Activated CD4-positive, alpha-beta T cell treated with anti-CD3 and anti-CD28 coated beads, Interleukin-2, amount 10 ng/mL, durations not matched to agents 24 days and 14 days (primary cell): ENCODE measurements at regions not wholly inside any gene's neighbourhood (a gene's known extent, or its start where the extent isn't known, plus 50 kb on each side); places are given as distances from the start of the nearest gene placed in this dataset.

Experiments used
- DNase-seq: peaks from one replicate; pipeline ENCODE4 v3.0.0; 2022
- H3K27ac Mint-ChIP-seq: one replicate; pipeline ENCODE4 v1.8.0; 2022; ENCODE audit warnings: mild to moderate bottlenecking, mixed read lengths
- H3K27me3 Mint-ChIP-seq: one replicate; pipeline ENCODE4 v1.8.0; 2022; ENCODE audit warnings: mixed read lengths
- H3K36me3 Mint-ChIP-seq: one replicate; pipeline ENCODE4 v1.8.0; 2022; ENCODE audit warnings: low read depth, mild to moderate bottlenecking, mixed read lengths
- H3K4me1 Mint-ChIP-seq: one replicate; pipeline ENCODE4 v1.8.0; 2021; ENCODE audit warnings: mixed read lengths
- H3K4me3 Mint-ChIP-seq: one replicate; pipeline ENCODE4 v1.8.0; 2022; ENCODE audit warnings: mild to moderate bottlenecking, moderate library complexity, mixed read lengths
- H3K9me3 Mint-ChIP-seq: one replicate; pipeline ENCODE4 v1.8.0; 2021; ENCODE audit warnings: mixed read lengths
- intact Hi-C: fragments of 100-400 bp; cut with micrococcal nuclease; formaldehyde crosslinking; loops from one replicate; pipeline ENCODE4 v1.15.1; 2023

GRCh38 chr11:130710021-130710420 is 206.3 kb downstream of the SNX19 start:
- Mint-ChIP-seq H3K27me3 (no peaks in the 10 kb centered on the region), H3K27ac (no peak overlapping the region), H3K36me3 (no peaks in the 10 kb centered on the region), H3K9me3 (no peaks in the 10 kb centered on the region), H3K4me3 (no peak overlapping the region), H3K4me1 (no peaks in the 10 kb centered on the region)
- DNase-seq = no peak
- intact Hi-C loops = no loop called here

DNA sequence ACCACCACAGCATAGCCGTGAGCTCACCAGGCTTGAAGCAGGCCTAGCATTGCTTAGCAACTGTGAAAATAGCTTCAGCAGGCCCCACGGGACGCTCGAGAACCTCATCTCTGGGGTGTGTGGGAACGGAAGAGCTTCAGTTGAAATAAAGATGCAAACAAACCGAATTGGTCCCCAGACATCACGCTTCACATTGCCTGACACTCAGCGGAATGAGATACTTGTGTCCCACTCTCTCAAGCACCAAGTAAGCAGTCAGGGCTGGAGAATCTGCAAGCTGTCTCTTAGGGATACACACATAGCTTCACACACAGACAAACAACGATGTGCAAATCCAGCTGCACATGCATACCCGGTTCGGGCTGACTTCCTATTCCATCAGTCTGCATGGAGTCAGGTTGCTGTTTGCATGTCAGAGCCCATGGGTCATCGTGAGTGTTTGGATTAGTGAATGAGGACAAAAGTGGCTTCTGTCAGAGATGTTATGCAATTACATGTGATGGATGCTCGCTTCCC is 205.7 kb downstream of the SNX19 start:
- no peaks in the 10 kb centered on the region for H3K9me3 Mint-ChIP-seq
- no peak overlapping the region for H3K4me3 Mint-ChIP-seq
- H3K4me1 Mint-ChIP-seq = no peaks in the 10 kb centered on the region
- H3K36me3 Mint-ChIP-seq = no peaks in the 10 kb centered on the region
- no peak overlapping the region for H3K27ac Mint-ChIP-seq
- H3K27me3 Mint-ChIP-seq = no peaks in the 10 kb centered on the region
- DNase-seq = no peak
- intact Hi-C loops = no loop called here

DNA sequence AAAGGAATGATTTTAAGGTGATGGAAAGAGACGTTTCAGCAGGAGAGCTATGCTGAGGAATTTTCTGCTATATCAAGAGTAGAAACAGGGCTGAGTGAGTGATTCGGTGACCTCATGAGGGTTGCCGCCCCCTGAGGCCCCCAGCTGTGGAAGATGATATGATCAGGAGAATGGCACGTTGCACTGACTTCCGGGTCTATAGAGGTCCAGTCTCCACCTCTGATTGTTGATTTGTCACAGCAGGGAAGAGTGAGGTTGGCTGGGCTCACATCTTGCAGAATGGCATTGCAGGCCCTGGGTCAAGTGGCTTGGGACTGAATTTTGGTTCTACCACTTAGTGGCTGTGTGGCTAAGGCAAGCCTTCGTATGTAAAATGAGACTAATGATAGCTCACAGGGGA is 205.1 kb downstream of the SNX19 start:
- H3K9me3 Mint-ChIP-seq = no peaks in the 10 kb centered on the region
- no peak for DNase-seq
- no peaks in the 10 kb centered on the region for H3K27me3 Mint-ChIP-seq
- no peak overlapping the region for H3K4me3 Mint-ChIP-seq
- H3K27ac Mint-ChIP-seq = no peak overlapping the region
- no peaks in the 10 kb centered on the region for H3K36me3 Mint-ChIP-seq
- no peaks in the 10 kb centered on the region for H3K4me1 Mint-ChIP-seq
- intact Hi-C loops = no loop called here

GRCh38 chr11:130712480-130712879 is 203.8 kb downstream of the SNX19 start:
- H3K36me3 Mint-ChIP-seq = no peaks in the 10 kb centered on the region
- no peak overlapping the region for H3K4me3 Mint-ChIP-seq
- no peaks in the 10 kb centered on the region for H3K4me1 Mint-ChIP-seq
- H3K9me3 Mint-ChIP-seq = no peaks in the 10 kb centered on the region
- H3K27ac Mint-ChIP-seq = no peak overlapping the region
- no peaks in the 10 kb centered on the region for H3K27me3 Mint-ChIP-seq
- no peak for DNase-seq
- intact Hi-C loops = no loop called here

- no peak for DNase-seq
- H3K4me3 Mint-ChIP-seq = no peak overlapping the region
- H3K36me3 Mint-ChIP-seq = no peaks in the 10 kb centered on the region
- intact Hi-C loops = no loop called here
- no peaks in the 10 kb centered on the region for H3K9me3 Mint-ChIP-seq
- H3K27me3 Mint-ChIP-seq = no peaks in the 10 kb centered on the region
- no peaks in the 10 kb centered on the region for H3K4me1 Mint-ChIP-seq
- H3K27ac Mint-ChIP-seq = no peak overlapping the region
Observed at GRCh38 chr11:130715085-130715876, 201.0 kb downstream of the SNX19 start.

GRCh38 chr11:130715877-130716220 is 200.4 kb downstream of the SNX19 start:
- no peaks in the 10 kb centered on the region for H3K4me1 Mint-ChIP-seq
- no peaks in the 10 kb centered on the region for H3K27me3 Mint-ChIP-seq
- no peak for DNase-seq
- H3K4me3 Mint-ChIP-seq = no peak overlapping the region
- no peaks in the 10 kb centered on the region for H3K9me3 Mint-ChIP-seq
- intact Hi-C loops = no loop called here
- no peak overlapping the region for H3K27ac Mint-ChIP-seq
- H3K36me3 Mint-ChIP-seq = no peaks in the 10 kb centered on the region

GRCh38 chr11:130718120-130718519 is 198.2 kb downstream of the SNX19 start:
- Mint-ChIP-seq H3K9me3 (no peaks in the 10 kb centered on the region), H3K36me3 (no peaks in the 10 kb centered on the region), H3K27ac (no peak overlapping the region), H3K27me3 (no peaks in the 10 kb centered on the region), H3K4me1 (no peaks in the 10 kb centered on the region), H3K4me3 (no peak overlapping the region)
- DNase-seq = no peak
- intact Hi-C loops = no loop called here

DNA sequence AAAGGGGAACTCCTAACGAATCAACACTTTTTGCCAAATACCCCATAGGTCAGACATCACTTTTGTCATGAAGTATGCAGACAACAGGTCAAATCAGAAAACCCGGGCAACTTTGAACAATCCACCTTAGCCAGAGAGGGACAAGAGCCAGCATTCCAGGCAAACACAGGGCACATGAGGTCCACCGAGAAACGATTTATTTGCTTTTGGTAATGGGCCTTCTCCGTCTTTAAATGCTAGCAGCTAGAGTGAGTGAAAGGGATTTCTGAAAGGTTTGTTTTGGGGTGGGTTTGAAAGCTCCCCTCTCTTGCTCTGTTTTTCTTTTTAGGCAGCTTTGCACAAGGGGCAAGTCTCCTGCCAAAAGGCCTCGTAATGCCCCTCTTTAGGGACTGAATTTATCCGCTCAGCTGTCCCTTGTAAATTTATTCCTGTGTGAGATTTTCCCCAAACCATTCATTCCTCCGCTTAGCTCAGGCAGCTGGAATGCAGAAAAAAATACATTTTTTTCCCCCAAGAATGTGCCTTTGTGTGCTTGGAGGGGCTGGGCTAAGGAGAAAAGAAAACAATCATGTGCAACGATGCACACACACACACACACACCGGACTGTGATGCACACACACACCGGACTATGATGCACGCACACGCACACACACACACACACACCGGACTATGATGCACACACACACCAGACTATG is 196.9 kb downstream of the SNX19 start:
- Mint-ChIP-seq H3K4me1 (no peaks in the 10 kb centered on the region), H3K36me3 (no peaks in the 10 kb centered on the region), H3K9me3 (no peaks in the 10 kb centered on the region), H3K4me3 (no peak overlapping the region), H3K27me3 (no peaks in the 10 kb centered on the region), H3K27ac (no peak overlapping the region)
- DNase-seq = no peak
- intact Hi-C loops = no loop called here

GRCh38 chr11:130720232-130721022 is 195.9 kb downstream of the SNX19 start:
- Mint-ChIP-seq H3K27me3 (no peaks in the 10 kb centered on the region), H3K4me1 (no peaks in the 10 kb centered on the region), H3K9me3 (no peaks in the 10 kb centered on the region), H3K36me3 (no peaks in the 10 kb centered on the region), H3K27ac (no peak overlapping the region), H3K4me3 (no peak overlapping the region)
- intact Hi-C loops = no loop called here
- DNase-seq = no peak

GRCh38 chr11:130721023-130721681 is 195.1 kb downstream of the SNX19 start:
- Mint-ChIP-seq H3K4me1 (no peaks in the 10 kb centered on the region), H3K36me3 (no peaks in the 10 kb centered on the region), H3K9me3 (no peaks in the 10 kb centered on the region), H3K27ac (no peak overlapping the region), H3K4me3 (no peak overlapping the region), H3K27me3 (no peaks in the 10 kb centered on the region)
- intact Hi-C loops = no loop called here
- DNase-seq = no peak

- no peak for DNase-seq
- H3K27me3 Mint-ChIP-seq = no peaks in the 10 kb centered on the region
Observed at GRCh38 chr11:130721736-130722135, 194.5 kb downstream of the SNX19 start.

GRCh38 chr11:130722401-130722800 is 193.9 kb downstream of the SNX19 start:
- H3K9me3 Mint-ChIP-seq = no peaks in the 10 kb centered on the region
- intact Hi-C loops = no loop called here
- DNase-seq = no peak
- H3K4me3 Mint-ChIP-seq = no peak overlapping the region
- H3K4me1 Mint-ChIP-seq = no peaks in the 10 kb centered on the region
- no peak overlapping the region for H3K27ac Mint-ChIP-seq
- no peaks in the 10 kb centered on the region for H3K27me3 Mint-ChIP-seq
- H3K36me3 Mint-ChIP-seq = no peaks in the 10 kb centered on the region

More at GRCh38 chr11:130721736-130722135, 194.5 kb downstream of the SNX19 start:
- Mint-ChIP-seq H3K27ac (no peak overlapping the region), H3K36me3 (no peaks in the 10 kb centered on the region), H3K9me3 (no peaks in the 10 kb centered on the region), H3K4me3 (no peak overlapping the region), H3K4me1 (no peaks in the 10 kb centered on the region)
- intact Hi-C loops = no loop called here

GRCh38 chr11:130725421-130726233 is 190.7 kb downstream of the SNX19 start:
- DNase-seq = no peak
- no peak overlapping the region for H3K27ac Mint-ChIP-seq
- H3K4me1 Mint-ChIP-seq = no peaks in the 10 kb centered on the region
- H3K36me3 Mint-ChIP-seq = peaks cover 1% of the 10 kb centered on the region
- intact Hi-C loops = no loop called here
- H3K9me3 Mint-ChIP-seq = peaks cover 3% of the 10 kb centered on the region
- H3K4me3 Mint-ChIP-seq = no peak overlapping the region
- no peaks in the 10 kb centered on the region for H3K27me3 Mint-ChIP-seq
